ENCODE measurements at regions not wholly inside any gene's neighbourhood (a gene's known extent, or its start where the extent isn't known, plus 50 kb on each side); places are given as distances from the start of the nearest gene placed in this dataset.
A peak's percentile ranks its signal among the peaks of the same experiment; 100 is the strongest.

- no peak for DNase-seq (ENCODE audit: low read depth, low spot score)
Observed at GRCh38 chr20:10771435-10772140, 97.8 kb upstream of the JAG1 start.

- DNase-seq (ENCODE audit: low read depth, low spot score), result no peak
Observed at GRCh38 chr20:10774357-10774943, 100.7 kb upstream of the JAG1 start.

GRCh38 chr20:10777710-10778109, 103.9 kb upstream of the JAG1 start:
- DNase-seq (ENCODE audit: low read depth, low spot score), result no peak

- DNase-seq (ENCODE audit: low read depth, low spot score), result no peak
Observed at GRCh38 chr20:10779911-10780310, 106.1 kb upstream of the JAG1 start.

GRCh38 chr20:10780901-10781300, 107.1 kb upstream of the JAG1 start:
- DNase-seq (ENCODE audit: low read depth, low spot score), result no peak

- no peak for DNase-seq (ENCODE audit: low read depth, low spot score)
Observed at GRCh38 chr20:10781526-10781925, 107.7 kb upstream of the JAG1 start.

GRCh38 chr20:10783707-10784553, 110.1 kb upstream of the JAG1 start:
- no peak for DNase-seq (ENCODE audit: low read depth, low spot score)

- no peak for DNase-seq (ENCODE audit: low read depth, low spot score)
Observed at GRCh38 chr20:10784554-10785183, 110.9 kb upstream of the JAG1 start.

- no peak for DNase-seq (ENCODE audit: low read depth, low spot score)
Observed at GRCh38 chr20:10786678-10787077, 112.9 kb upstream of the JAG1 start.

GRCh38 chr20:10788055-10788454, 114.3 kb upstream of the JAG1 start:
- no peak for DNase-seq (ENCODE audit: low read depth, low spot score)

- no peak for DNase-seq (ENCODE audit: low read depth, low spot score)
Observed at GRCh38 chr20:10788877-10789276, 115.1 kb upstream of the JAG1 start.

GRCh38 chr20:10789386-10789785, 115.6 kb upstream of the JAG1 start:
- no peak for DNase-seq (ENCODE audit: low read depth, low spot score)

- no peak for DNase-seq (ENCODE audit: low read depth, low spot score)
Observed at GRCh38 chr20:10790013-10790412, 116.2 kb upstream of the JAG1 start.

GRCh38 chr20:10792291-10792690, 118.5 kb upstream of the JAG1 start:
- DNase-seq (ENCODE audit: low read depth, low spot score), result peak; percentile 88

GRCh38 chr20:10793766-10794165, 120.0 kb upstream of the JAG1 start:
- DNase-seq (ENCODE audit: low read depth, low spot score), result no peak

GRCh38 chr20:10794765-10795164, 121.0 kb upstream of the JAG1 start:
- no peak for DNase-seq (ENCODE audit: low read depth, low spot score)

- DNase-seq (ENCODE audit: low read depth, low spot score), result no peak
Observed at GRCh38 chr20:10795286-10796026, 121.7 kb upstream of the JAG1 start.

GRCh38 chr20:10798811-10799210, 125.0 kb upstream of the JAG1 start:
- no peak for DNase-seq (ENCODE audit: low read depth, low spot score)

- no peak for DNase-seq (ENCODE audit: low read depth, low spot score)
Observed at GRCh38 chr20:10799735-10800134, 125.9 kb upstream of the JAG1 start.

- no peak for DNase-seq (ENCODE audit: low read depth, low spot score)
Observed at GRCh38 chr20:10800288-10800687, 126.5 kb upstream of the JAG1 start.

GRCh38 chr20:10802236-10802635, 128.4 kb upstream of the JAG1 start:
- DNase-seq (ENCODE audit: low read depth, low spot score), result no peak

- DNase-seq (ENCODE audit: low read depth, low spot score), result no peak
Observed at GRCh38 chr20:10805764-10806163, 132.0 kb upstream of the JAG1 start.

Data from smooth muscle cell of the brain vasculature (primary cell).